GM19240 (cell line): ENCODE measurements at regions not wholly inside any gene's neighbourhood (a gene's known extent, or its start where the extent isn't known, plus 50 kb on each side); places are given as distances from the start of the nearest gene placed in this dataset.

Experiments
- DNase-seq: peaks from one replicate; pipeline ENCODE4 v3.0.0; 2011; ENCODE audit warnings: low spot score; ENCODE audit not compliant: insufficient read length

DNA sequence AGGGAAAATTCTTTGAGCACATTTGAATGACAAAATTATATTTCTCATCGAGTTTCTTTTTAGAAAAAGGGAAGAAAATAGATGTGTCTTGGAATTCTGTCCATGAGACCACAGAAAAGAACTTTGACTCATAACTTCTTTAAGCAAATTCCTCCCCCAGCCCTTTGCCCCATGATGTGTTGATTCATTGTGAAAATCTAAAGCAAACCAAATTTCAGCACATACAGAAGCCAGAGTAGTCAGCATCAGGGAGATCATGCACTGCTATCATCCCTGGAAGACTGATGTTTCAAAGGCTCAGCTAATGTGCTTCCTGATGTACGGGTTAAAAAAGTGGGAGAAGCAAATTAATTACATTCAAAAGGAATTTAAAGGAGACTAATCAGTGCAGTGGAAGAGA lies 159.7 kb downstream of the FAT3 start:
- no peak for DNase-seq

DNA sequence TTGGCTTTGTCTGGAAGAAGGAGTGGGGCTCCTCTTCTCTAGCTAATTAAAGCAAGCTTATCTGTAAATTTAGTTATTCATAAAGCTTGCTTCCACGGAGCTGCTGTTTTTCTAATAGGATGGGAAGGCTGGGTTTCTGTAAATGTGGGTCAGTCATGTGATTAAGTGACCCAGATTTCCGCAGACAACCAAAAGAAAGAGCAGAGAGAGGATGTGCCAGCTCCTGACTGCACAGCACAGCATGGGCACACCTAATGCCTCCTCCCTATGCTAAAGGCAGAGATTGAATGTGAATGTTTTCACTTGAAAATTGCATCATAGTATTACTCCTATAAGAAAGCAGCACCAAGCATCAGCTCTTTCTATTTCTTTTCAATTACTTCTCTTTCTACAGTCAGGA lies 160.2 kb downstream of the FAT3 start:
- no peak for DNase-seq

DNA sequence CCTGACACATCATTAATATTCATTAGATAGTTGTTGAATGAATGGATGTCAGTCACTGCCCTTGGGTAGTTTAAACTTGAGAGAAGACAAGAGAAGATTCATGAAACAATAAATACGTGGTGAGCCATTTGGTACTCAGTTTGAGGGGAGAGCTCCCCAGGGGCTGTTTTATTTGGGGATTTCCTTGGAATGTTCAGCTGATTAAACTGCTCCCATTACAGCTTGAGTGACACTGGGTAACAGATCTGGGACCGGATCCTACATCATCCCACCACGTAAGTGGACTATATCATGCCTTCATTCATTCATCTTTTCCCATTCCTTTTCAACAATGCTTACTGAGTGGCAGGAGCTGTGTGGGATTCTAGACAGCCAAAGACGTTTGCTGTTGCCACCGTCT lies 162.0 kb downstream of the FAT3 start:
- no peak for DNase-seq

DNA sequence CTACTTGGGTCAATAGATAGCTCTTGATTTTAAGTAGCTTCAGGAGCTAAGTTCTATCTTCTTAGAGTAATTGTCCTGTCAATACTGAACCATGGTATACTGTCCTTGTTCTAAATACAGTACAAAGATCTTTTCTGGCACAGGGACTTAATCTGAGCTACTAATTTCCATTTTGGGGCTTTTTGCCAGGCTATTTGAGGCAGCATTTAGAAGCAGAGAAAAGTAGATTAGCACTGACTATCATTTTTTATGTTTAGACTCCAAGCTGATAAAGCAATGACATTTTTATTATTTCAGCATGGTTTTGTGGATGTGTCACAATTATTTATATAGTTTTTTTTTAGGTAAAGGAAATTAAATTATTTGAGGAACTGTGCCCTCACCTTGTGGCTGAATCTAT lies 163.2 kb downstream of the FAT3 start:
- DNase-seq: no peak

DNA sequence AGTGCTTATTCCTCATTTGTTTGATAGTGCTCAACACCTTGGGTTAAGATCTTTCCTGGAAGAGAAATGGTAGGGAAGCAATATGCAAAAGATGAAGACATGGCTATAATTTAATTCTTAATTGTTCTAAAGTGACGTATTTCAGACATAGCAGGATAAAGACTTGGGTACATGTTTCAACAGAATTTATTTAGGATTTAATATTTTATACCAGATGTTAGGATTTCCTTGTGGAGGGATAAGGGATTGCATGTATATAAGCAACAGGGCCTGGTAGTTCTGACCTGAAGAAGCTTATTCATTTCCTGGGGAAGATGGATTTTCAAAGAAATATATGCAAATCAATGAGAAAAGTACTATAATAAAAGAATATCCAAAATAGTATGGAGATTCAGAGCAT lies 163.8 kb downstream of the FAT3 start:
- DNase-seq: no peak

DNA sequence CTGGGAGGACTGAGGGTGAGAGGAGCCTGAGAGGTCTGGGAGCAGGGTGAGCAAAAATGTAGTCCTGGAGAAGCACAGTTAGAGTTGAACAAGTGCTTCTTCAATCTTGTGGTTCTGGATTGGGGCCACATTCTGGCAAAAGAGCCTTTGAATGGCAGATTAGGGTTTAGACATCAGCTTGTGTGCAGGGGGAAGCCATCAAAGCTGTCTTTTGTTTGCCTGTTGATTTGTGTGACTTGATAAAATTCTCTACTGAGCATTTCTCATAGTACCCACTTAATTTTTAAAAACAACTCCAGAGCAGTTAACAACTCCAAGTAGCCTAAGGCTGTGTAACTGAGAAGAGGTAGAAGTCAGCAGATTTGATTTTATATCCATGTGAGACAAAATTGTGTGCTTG lies 166.2 kb downstream of the FAT3 start:
- no peak for DNase-seq

DNA sequence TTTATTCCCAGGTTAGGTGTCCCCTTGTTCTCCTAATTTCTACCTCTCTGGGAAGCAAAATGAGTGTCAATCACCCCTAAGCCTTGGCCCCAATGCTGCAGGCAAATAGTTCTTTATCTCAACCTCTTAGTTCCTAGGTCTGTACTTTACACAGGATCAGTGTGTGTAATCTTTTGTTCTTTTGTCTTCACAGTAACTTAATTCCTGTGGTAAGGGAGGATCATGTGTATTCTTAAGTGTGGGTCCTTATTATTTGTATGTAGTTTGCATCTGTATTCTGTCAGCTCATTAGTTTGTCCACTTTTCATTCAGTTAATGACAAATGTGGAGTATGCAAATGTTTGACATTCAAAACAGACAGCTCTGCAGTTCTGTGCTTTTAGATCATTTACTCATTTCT lies 166.7 kb downstream of the FAT3 start:
- DNase-seq: no peak

DNA sequence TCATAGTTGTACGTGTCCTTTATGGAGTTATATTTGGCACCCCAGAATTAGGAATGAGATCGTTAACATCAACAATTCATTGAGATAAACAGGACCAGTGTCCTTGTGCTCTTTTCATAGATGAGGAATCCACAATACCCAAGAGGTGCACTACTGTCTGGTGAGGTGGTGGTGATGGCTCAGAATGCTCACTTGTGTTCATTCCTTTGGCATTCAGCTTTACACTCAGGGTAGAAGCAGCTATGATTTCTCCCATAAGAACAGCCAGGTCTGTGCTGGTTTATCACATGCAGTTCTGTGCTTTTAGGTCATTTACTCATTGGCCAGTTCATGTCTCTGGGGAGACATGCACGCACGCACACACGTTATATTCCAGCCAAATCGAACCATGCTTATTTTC lies 167.2 kb downstream of the FAT3 start:
- DNase-seq: no peak

DNA sequence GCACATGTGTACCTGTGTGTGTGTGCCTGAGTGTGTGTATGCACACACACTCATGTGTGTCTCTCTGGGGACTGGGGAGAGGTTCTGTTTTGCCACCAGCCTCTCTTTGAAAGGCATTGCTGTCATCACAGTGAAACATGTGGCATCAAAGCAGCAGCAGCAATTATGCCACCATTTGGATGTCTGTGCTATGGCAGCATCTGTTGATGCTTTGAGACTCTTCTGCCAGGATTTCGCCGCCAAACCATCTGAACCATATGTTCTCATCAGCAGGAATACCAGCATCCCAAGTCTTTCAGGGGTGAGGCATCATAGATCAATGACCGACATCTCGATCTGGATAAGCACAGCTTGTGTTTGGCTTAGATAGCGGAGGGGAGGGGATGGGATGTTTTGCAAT lies 168.6 kb downstream of the FAT3 start:
- DNase-seq: no peak

DNA sequence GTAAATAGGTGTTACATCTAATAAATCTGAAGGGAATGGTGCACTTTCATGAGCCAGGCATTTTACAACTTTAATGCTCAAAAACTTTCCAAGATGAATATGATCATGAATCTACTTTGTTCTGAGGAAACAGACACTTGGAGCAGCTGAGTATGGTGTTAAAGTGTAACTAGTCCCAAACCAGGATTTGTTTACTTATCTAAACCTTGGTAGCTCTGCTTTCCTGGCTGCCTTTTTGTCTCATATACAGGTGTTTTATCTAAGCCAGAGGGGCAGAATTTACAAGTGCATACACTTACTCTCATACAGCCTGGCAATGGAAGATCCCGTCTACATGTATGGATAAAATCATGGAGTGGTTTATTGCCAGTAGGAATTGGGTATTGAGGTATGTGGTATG lies 171.5 kb downstream of the FAT3 start:
- no peak for DNase-seq

DNA sequence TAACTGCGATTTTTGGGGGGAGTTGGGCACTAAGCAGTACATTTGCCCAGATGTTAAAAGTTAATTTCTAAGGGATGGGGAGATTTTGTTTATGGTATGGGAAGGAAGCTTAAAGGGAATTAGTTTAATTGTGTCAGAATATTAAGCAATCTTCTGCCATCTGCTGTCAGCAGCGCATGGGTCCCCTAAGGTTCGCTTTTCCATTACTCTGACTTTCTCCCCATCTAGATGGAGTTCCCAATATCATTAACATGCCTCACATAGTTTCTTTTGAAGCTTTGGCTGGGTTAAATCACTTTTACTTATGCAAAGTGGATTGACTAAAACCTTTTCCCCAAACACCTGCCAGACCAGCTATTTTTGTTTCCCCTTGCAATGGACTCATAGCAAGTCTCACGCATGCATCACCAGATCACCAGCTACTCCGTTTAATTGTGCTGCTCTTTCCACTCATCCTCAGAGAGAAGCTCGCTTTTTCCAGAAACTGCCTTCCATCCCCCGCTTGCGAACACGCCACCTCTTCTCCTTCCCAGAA lies 172.7 kb downstream of the FAT3 start:
- no peak for DNase-seq

DNA sequence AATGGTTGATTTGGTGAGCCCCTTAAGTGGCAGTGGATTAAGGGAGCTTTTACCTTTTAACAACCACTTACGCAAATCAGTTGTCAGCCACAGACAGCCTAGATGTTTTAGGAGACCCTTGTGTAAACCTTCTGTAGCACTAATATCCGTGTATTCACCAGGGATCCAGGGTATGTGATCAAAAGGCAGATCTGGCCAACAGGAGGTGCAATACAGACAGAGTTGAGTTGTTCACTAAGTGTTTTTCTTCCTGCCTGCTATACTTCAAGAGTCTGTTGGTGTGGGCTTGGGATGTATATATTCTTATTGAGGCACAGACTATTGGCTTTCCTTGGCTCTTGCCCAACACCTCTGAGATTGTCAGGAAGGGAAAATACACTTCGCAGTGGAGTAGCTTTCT lies 175.1 kb downstream of the FAT3 start:
- no peak for DNase-seq

DNA sequence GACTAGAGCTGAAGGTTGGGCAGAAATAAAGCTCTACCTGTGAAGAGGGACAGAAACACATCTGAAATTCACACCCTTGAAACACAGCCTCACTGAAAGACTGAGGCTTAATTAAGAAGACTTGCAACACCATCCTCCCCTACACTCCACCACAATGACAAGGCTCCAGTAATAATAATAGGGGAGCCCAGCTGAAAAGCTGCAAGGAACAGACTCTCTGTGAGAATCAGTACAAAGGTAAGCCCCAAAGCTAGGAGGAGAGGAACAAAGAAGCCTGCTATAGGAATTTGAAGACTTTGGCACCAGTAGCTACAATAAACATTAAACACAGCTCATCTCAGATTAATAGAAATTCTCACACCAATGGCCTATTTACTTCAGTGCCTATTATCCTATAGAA lies 176.9 kb downstream of the FAT3 start:
- DNase-seq: no peak

DNA sequence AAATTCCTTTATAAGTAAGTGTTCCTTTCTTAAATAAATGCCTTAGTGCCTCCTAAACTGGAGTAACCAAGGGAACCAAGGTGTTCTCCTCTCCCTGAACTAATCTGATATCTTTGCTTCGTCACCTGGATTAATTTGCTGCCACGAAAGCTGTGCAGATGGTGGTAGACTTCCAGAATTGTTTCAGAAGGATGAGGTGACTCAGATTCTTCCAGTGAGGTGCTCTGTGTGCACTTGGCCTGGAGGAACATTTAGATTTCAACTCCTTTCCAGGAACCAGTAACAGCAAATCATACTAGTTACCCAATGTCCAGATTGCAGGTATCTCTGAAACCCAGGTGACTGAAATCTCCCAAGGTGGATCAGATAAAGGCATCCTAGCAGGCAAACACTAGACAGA lies 181.9 kb downstream of the FAT3 start:
- no peak for DNase-seq

DNA sequence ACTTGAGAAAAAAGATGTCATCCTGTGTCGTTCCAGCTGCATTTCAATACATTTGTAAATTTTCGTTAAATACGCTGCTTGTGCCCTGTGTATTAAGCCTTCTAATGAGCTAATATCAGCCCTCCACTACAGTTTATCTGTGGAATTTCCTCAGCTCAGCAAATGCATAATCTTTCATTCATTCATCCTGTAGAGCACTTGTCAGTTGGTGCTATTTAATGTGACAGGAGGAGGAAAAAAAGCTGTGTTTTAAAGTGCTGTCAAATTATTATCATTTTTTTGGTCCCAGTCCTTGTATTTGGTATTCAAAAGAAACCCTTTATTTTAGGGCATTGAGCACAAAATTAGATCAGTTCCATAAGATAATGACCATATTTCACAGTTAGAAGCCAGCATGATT lies 184.7 kb downstream of the FAT3 start:
- DNase-seq: no peak

DNA sequence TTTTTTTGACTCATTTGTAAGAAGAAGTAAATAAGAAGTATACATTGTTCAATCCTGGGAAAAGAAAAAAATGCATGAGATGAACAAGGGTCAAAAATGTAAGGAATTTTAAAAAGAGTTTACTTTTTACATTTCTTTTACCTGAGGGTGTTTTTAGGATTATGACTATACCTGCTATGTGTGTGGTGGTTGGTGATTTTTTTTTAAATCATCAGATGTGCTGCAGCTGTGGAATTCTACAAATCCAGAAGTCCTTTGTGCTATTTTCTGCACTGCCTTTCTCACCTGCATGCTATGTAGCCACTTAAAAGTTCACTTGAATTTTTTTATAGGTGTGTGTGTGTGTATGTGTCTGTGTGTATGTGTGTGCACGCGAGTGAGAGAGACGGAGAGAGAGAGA lies 185.3 kb downstream of the FAT3 start:
- no peak for DNase-seq

DNA sequence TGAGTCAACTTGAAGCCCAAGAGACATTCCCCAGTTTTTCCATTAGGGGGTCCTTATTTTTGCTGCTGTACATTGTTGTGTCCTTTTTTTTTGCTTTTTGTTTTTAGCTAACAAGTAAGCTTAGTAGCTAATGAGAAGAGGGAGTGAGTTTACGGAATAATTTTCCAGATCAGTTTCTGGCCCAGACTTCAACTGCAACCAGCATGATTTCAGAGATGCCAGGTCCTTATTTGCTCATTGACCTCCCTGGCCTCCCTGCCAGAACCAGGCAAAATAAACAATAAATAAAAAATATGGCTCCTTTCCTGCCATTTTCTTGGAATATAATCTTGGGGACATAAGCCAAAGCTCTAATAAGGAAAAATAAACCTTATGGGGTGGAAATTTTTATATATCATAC lies 185.9 kb downstream of the FAT3 start:
- DNase-seq: no peak

DNA sequence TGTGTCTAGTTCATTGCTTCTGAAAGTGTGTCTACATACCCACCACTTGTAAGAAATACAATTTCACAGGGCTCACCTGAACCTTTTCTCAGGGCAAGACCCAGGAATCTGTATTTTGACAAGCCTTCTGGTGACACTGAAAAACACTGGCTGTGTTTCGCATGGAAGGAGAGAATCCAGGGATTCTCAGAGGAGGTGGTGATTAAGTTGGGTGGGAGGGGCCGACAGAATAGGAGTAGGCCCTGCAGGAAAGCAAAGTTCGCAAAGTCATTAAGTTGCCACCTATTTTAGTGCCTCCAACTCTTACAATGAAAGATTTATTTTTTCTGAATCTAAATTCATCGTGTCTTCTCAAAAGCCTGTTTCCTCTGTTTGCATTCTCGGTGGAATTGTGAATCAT lies 186.8 kb downstream of the FAT3 start:
- DNase-seq: no peak

DNA sequence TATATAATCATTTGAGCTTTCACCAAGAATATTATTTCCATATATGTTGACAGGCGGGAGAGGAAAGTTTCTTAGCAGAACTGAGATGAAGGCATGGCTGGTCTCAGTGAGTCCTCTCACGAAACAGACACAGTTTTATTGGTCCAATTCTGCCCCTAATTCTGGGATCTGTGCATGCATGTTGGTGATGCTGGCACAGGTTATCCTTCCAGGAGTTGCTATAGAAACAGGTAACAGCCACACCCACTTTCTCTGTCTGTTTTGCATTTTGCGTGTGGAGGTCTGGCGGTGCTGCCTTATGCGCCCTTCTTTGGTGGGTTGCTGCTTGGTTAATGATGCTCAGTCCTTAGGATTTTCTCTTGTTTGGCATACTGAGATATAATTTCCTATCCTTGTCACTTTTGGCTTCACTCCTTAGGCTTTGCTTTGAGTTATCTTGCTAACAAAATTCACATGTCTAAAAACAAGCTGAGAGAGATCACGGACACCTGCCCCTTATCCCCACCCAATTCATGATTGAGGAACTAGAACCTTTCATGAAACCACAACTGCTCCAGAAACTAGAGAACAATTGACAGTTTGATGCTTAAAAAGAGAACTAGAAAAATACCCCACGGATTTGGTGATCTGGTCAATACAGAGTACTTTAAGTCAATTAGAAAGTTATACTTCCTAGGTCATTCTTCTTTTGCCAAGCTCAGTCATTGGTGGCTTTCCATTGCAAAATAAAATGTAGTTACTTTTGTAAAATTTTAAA lies 189.3 kb downstream of the FAT3 start:
- DNase-seq: no peak

DNA sequence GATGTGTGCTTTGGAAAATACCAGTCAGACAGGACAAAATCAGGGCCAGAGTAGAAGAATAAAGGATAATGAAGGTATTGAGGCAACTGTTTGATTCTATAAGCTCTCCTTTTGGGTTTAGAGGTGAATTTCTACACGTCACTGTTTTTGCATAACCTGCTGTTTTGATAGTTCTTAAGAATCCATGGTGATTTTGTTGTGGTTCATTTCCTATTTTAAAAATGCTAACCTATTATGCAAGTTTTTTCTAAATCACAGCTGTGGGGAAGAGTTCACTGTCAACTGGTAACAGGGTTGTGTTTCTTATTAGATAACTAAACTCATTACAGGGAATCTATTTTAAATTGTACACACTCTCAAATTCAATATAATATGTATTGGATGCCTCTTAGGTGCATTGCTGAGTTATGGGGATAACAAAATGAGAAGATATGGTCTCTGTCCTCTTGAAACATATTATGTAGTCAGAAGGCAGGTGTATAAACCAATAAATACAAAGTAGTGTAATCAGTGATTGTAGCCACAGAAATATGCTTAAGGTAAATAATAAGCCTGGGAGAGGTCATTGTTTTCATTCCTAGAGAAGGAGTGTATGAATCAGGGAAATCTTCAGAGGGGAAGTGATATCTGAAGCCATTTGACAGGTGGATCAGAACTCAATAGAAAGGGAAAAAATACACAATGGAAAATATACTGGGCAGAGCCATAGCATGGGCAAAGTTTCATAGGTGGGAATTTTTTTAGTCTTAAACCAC lies 192.5 kb downstream of the FAT3 start:
- DNase-seq: no peak

DNA sequence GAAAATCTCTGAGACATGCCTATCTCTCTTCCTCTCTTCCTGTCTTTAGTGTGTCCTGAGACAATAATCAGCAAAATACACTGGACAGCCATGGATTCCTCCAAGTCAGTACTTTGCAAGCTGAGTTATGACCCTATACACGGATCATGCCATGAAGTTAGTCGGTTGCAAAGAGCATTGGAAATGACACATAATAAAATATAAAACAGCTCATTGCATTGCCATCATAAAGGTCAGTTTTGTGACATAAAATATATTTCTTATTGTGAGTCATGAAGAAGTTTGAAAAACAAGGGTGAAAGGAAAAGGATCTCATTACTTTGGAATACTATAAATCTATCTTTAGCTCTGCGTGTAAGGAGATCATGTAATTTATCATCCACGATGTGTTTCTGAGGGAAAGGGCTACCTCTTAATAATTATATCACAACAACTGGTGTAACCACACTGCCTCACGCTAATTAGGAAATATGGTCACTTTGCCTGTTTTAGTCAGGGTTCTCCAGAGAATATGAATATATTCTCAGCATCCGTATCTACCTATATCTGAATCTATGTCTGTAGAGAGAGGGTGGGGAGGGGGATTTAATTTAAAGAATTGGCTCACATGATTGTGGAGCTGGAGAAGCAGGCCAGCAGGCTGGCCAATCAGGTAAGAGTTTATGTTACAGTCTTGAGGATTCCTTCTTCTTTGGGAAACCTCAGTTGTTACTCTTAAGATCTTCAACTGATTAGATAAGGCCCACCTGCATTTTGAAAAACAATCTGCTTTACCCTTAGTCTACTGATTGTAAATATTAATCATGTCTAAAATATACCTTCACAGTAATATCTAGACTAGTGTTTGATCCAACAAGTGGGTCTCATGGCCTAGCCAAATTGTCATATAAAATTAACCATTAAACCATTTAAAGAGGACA lies 198.8 kb downstream of the FAT3 start:
- DNase-seq: no peak

DNA sequence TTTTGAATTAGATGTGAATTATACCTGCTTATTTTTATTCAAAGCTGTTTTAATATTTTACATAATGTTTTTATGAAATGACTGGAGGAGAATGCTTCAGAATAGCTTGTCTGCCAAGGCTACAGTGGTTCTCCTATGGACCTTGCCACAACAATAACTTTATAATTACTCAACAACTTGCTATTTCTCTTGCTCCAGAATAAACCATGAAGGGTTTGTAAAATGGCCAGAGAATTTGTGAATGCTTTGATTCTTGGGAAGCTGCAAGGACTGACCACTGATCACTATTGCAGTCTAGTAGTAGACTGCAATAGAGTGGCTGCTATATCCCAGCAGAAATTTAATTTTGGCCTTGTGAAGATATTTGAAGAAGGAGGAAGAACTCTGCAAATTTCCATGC lies 199.7 kb downstream of the FAT3 start:
- DNase-seq: no peak
